Femur (tissue), 1 donor: ENCODE measurements at regions not wholly inside any gene's neighbourhood (a gene's known extent, or its start where the extent isn't known, plus 50 kb on each side); places are given as distances from the start of the nearest gene placed in this dataset.
"Not testable (repeated sequence)": the region's sequence is repeated elsewhere in the genome, so short reads cannot be mapped to it uniquely, and the experiment has no call there.

ENCODE experiments used
- DNase-seq: peaks from one replicate; pipeline ENCODE4 v3.0.0-alpha.2; 2017

DNA sequence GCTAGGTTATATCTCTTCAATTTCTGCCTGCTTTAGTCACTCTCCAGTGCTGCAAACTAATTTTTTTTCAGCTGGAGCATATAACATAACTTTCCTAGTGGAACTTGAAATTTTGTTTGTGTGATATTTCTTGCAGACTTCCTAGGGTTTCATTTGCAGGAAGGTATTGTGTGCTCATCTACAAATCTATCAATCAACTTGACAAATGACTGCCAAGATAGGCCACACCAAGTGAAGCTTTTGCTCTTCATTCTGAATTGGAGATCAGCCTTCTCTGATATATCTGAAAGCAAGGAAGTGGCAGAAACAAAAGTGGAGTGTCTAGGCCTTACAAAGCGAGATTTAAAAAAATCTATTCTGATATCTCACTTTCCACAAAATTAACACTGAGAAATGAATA, 551.1 kb upstream of the LRFN5 start:
- DNase-seq, result no peak

DNA sequence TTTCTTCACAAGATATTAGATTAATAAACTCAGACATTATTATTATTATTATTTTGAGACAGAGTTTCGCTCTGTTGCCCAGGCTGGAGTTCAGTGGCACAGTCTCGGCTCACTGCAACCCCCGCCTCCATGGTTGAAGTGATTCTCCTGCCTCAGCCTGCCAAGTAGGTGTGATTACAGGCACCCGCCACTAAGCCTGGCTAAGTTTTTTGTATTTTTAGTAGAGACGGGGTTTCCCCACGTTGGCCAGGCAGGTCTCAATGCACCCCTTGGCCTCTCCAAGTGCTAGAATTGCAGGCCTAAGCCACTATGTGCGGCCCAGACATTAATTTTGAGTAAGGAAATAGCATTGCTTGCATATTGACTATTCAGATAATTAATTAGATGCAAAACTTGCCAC, 554.9 kb upstream of the LRFN5 start:
- DNase-seq, result no peak

DNA sequence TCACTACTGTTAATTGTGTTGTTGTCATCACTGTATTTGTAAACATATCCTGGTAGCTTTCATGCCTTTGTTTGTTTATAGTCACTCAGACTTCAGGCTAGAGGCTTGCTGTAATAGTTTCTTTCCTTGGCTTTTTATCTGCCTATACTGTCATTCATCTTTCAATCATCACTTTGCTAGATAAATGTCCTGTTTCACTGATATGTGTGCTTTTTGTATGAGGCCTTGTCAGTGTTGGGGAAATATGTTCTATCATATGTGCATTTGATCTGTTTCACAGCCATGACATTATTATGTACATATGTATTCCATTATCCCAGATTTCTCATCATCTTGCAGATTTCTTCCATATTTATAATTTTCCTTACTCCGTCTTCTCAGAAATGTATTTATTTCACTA, 558.9 kb upstream of the LRFN5 start:
- DNase-seq, result no peak

DNA sequence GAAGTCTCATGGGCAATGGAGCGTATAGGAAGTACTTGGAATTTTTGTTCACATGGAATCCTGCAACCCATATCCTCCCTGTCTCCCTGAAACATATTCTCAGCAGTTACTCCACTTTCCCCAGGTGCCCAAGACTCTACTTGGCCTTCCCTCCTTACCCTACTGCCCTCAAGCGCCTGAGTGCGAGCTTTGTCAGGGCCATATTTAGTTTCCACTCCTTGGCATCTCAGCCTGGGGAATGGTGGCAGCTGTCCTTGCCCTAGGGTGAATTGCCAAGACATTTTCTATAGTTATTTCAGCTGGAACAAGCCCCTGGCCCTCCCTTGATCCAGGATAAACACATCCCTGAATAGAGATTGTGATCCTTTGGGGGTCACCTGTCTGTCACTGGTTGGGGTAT, 569.3 kb upstream of the LRFN5 start:
- no peak for DNase-seq

DNA sequence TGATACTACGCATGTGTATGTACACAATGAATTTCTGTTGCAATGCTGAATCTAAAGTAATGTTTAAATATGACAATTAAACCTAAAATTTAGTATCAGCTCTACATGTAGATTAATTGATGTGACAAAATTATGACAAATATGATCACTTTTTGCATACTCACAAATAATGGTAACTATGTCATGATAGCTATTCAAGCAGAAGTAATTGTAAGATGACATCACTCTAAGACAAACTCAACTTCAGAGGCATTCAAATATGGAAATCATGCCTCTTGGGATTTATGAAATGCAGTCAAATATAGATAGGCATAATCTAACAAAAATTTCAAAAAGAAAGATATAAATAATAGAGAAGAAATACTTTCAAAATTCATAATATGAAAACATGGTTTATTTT, 571.7 kb upstream of the LRFN5 start:
- no peak for DNase-seq

DNA sequence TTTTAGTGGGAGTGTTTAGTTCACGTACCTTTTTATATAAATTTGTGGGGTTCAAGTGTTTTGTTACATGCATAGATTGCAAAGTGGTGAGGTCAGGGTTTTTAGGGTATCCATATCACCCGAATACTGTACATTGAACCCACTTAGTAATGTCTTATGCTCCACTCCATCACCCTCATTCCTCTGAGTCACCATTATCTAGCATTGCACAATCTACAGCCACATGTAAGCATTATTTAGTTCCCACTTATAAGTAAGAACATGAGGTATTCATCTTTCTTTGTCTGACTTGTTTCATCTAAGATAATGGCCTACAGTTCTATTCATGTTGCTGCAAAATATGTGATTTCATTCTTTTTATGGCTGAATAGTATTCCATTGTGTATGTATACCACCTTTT, 583.7 kb upstream of the LRFN5 start:
- DNase-seq, result no peak

DNA sequence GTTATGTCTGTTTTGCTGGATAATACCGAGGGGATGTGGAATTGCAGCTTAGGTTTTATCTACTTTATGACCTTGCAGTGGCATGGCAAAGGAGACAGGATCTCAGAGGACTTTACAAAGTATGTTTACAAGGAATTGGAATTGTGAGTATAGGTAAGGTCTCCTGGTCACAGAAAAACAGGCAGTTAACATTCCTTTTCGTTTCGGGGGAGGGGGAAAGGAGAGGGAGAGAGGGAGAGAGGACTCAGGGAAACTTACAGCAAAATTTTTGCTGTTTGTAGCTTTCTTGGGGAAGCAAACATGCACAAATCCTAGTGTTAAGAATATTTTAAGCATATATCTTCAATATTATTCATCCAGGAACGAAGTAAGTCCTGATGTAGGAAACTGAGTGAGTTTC, 590.5 kb upstream of the LRFN5 start:
- no peak for DNase-seq

DNA sequence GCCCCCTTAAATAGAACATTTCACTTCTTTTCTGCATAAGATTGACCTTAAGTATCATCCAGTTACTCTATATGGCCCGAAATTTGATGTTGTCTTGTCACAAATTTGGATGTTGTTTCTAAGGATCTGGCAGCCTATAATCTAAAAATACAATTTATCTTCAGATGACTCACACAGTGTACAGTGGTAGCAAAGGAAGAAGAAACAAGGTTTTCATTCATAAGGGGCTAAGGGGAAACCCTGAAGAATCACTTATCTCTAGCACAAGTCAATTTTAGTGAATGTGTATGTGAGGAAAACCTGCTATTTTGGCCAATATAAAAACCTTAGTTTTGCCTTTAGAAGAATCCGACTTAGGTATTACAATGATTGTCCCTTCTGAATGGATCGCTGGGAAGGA, 606.3 kb upstream of the LRFN5 start:
- DNase-seq, result no peak

DNA sequence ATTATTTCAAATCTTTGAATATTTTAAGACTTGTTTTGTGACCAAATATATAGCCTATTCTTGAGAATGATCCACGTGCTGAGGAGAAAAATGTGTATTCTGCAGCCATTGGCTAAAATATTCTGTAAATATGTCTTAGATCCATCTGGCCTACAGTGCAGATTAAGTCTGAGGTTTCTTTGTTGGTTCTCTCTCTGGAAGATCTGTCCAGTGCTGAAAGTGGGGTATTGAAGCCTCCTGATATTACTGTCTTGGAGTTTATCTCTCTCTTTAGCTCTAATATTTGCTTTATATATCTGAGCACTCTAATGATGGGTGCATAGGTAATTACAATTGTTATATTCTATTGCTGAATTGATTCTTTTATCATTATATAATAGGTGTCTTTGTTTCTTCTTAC, 617.4 kb upstream of the LRFN5 start:
- no peak for DNase-seq

DNA sequence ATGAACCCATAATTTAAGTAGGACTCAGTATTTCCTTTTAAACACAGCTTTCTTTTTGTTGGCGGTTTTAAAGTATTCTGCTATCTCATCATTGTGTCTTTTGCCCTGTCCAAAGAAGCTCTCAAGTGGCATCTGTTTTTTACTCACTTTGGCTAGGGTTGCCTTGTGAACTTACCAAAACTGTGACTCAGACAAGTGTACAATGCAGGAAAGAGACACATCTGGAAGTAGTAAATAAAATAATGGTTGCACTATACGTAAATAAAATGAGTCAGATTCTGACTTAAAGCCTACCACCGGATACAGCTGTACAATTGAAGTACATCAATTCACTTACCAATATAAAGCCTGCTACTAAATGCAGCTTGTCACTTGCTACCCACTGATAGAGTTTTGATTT, 619.2 kb upstream of the LRFN5 start:
- no peak for DNase-seq

DNA sequence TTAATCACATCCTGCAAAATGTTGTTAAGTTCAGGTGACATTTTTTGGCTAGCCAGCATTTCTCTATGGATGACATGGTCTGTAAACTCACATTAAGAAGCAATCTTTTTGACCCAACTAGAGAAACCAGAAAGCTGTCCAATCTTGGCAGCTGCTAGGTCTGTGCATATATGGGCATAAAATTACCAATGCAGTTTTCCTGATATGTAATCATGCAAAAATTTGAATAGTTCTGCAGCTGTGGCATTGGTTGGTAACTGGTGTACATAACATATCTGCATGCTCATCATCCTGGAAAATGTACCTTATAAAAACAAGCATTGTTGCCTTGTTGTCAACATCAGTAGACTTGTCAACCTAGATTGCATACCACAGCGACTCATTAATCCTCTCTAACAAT, 620.0 kb upstream of the LRFN5 start:
- DNase-seq, result no peak

DNA sequence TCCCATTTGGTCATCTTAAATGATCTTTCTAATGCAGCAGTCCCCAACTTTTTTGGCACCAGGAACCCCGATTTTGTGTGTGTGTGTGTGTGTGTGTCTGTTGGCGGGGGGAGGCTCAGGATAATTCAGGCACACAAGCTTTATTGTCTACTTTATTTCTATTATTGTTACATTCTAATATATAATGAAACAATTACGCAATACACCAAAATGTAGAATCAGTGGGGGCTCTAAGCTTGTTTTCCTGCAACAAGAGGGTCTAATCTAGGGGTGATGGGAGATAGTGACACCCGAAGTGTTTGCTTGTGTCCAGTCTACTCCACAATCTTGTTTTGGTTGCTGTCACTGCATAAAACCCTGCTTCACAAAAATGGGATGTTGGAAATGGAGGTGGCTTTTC, 621.1 kb upstream of the LRFN5 start:
- no peak for DNase-seq

DNA sequence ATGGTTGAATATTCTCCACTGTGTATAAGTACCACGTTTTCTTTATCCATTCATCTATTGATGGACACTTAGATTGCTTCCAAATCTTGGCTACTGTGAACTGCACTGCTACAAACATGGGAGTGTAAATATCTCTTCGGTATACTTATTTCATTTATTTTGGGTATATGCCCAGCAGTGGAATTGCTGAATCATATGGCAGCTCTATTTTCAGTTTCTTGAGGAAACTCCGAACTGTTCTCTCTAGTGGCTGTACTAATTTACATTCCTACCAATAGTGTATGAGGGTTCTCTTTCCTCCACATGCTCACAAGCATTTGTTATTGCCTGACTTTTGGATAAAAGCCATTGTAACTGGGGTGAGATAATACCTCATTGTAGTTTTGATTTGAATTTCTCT, 623.1 kb upstream of the LRFN5 start:
- no peak for DNase-seq

DNA sequence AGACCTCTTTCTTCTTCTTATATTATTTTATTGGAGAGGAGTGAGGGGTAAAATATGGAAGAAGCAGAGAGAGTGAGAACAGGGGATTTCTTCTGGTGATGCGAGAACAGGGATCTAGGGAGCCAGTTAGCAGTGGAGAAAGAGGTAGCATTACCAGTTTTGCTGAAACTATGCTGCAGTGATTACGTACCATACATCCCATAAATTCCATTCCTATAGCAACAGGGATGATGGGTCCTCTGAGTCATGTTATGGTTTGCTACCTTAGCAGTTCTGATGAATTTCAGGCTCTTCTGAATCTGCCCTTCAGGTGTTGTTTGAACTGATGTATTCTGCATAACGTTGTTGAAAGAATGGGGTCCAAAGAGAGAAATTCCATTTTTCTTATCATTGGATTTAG, 625.4 kb upstream of the LRFN5 start:
- DNase-seq, result no peak

DNA sequence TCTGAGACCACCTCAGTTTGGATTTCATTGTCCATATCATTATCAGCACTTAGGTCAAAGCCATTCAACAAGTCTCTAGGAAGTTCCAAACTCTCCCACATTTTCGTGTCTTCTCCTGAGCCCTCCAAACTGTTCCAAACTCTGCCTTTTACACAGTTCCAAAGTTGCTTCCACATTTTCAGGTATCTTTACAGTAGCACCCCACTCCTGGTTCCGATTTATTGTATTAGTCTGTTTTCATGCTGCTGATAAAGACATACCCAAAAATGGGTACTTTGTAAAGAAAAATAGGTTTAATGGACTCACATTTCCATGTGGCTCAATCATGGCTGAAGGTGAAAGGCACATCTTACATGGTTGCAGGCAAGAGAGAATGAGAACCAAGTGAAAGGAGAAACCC, 646.4 kb upstream of the LRFN5 start:
- not testable (repeated sequence) for DNase-seq

DNA sequence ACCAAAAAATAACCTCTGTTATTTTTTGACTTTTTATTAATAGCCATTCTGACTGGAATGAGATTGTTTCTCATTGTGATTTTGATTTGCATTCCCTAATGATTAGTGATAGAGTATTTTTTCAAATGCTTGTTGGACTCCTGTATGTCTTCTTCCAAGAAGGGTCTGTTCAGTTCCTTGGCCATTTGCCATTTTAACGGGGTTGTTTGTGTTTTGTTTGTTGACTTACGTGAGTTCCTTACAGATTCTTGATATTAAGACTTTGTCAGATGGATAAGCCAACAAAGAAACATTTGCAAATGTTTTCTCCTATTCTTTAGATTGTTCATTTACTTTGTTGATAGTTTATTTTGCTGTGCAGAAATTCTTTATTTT, 651.6 kb upstream of the LRFN5 start:
- DNase-seq, result no peak

DNA sequence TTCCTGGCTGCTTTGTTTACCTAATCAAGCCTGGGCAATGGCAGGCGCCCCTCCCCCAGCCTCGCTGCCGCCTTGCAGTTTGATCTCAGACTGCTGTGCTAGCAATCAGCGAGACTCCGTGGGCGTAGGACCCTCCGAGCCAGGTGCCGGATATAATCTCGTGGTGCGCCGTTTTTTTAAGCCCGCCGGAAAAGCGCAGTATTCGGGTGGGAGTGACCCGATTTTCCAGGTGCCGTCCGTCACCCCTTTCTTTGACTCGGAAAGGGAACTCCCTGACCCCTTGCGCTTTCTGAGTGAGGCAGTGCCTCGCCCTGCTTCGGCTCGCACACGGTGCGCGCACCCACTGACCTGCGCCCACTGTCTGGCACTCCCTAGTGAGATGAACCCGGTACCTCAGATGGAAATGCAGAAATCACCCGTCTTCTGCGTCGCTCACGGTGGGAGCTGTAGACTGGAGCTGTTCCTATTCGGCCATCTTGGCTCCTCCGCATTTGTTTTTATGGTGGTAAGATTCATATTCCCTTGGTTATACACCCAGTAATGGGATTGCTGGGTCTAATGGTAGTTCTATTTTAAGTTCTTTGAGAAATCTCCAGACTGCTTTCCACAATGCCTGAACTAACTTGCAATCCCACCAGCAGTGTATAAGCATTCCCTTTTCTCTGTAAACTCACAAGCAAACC, 652.1 kb upstream of the LRFN5 start:
- not testable (repeated sequence) for DNase-seq

DNA sequence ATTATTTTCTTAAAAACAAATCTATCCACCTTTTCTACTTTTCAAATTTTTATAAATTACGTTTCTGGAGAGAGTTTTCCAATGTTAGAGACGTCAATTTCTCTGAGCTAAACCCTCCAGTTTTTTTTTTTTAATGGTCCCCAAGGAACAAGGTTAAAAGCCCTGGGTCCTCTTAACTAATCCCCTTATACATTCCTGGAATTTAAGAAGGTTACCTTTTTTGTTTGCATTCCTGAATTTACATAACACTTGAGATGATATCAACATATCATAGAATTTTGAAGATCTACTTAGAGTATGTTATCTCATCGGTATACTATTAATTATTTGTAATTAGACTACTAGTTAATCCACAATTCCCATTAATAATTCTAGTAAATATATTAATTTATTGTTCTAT, 662.2 kb upstream of the LRFN5 start:
- no peak for DNase-seq

DNA sequence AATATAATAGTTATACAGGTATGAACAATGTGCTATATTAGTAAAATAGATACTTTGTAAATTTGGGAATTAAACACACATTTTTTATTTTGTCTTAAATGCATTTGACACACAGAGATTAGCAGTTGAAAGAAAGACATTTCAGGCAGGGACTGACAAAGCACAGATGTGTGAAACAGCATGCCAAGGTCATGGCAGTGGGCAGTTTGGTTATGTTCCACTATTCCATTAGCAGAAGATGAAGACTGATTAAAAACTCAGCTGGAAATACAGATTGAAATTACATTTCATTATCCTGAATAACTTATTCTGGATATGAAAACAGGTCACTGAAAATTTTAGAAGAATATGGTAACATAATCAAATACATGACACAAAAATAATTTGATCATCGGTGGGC, 669.8 kb upstream of the LRFN5 start:
- DNase-seq, result no peak

DNA sequence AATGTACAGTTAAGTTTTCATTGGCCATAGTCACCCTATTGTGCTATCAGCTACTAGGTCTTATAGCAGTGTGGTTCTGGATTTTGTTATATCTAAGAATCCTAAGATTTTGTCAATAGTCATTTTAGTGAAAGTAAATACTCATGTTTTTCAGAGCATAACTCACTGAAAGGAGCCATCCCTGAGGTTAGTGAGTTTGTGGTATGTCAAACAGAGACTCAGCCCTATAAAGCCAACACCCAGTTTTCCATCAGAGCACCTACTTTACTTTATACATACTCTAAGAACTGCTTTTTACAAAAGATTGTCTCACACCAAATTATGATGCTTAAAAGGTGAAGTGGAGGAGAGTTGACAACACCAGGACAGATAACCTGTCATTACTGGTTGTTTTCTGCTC, 686.3 kb upstream of the LRFN5 start:
- DNase-seq, result no peak

DNA sequence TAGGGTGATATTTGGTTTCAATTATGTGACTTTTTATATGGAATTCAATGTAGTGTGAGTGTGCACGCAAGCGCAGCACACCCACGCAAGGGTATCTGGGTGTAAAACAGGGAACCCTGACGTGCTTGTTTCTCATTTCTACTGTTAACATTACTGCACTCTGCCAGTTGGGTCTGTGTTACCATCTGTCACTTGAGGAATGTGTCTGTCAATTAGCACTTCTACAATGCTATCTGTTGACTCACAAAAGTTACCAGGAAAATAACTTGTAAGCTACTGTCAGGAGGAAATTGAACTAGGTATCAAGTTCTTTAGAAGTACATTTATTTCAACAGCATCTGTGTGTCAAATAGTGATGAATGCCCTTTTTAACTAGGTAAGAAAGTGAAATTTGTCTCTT, 695.5 kb upstream of the LRFN5 start:
- DNase-seq, result no peak

DNA sequence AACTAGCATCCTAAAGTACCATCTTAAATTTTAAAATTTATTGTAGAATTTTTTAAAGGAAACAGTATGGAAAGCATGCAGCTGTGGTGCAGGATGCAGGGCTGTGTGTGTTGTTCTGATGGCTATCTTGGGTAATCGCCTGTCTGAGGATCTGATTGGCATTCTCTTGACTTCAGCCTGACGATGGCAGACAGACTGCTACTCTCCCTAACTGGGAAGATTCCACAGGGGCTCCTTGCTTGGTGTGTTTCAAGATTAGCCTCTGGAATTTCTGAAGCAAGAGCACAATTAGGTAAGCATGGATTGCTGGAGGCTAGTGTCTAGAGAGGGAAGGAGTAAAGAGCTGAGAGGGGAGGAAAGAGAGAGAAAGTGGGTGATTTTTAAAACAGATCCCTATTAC, 696.8 kb upstream of the LRFN5 start:
- DNase-seq, result no peak

DNA sequence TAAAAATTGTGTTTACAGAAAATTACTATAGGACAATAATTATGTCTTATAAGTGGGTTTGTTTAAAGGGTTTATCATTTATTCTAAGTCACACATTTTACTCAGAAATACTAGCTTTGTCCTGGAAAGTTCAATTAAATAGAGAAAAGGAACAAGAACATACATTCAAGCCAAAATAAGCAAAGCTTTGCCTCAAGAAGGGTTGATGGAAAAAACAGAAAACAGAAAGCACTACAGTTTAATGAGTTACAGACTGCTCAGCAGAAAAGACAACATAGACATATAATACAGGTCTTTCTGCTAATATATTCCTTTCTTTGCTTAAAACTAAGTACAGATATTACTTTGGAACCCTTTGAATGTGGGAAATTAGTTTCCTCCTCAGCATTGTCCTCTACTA, 703.0 kb upstream of the LRFN5 start:
- DNase-seq, result no peak

DNA sequence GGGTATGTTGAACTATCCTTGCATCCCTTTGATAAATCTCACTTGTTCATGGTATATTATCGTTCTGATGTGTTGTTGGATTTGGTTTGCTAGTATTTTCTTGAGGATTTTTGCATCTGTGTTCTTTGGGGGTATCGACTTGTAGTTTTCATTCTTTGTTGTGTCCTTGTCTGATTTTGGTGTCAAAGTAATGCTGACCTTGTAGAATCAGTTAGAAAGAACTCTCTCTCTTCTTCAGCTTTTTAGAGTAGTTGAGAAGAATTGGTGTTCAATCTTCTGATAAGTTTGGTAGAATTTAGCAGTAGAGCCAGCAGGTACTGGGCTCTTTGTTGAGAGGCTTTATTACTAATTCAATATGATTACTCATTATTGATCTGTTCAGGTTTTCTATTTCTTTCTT, 707.2 kb upstream of the LRFN5 start:
- no peak for DNase-seq

DNA sequence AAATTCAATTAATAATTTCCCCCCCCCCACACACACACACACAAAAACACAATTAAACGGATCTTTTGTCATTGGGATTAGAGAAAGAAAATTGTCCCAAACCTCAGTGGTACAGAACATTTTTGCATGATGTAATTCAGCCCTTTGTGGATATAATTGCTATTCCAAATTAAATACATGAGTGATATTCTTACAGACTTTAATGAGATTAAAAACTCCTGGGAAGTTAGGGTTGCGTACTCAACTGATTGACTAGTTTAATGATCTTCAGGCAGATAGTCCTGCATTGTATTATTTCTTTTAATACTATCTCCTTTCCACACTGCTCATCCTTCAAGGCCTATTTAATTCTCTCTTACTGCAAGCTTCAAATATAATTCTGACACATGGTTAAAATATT, 711.8 kb upstream of the LRFN5 start:
- DNase-seq, result no peak

DNA sequence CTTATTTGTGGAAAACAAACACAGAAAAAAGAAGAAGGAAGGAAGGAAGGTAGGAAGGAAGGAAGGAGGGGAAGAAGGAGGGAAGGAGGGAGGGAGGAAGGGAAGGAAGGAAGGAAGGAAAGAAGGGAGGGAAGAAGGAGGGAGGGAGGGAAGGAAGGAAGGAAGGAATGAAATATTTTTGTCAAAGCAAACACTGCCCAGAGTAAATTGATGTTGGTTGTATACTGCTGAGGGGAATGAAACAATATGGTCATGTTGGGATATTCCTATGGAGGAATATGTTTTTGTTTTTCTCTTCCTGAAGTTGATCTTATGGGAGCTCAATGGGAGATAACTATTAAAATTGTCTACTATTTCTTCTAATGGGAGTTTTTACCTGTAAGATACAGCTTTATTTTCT, 717.5 kb upstream of the LRFN5 start:
- DNase-seq, result no peak
